GM23338 (cell line): ENCODE measurements at regions not wholly inside any gene's neighbourhood (a gene's known extent, or its start where the extent isn't known, plus 50 kb on each side); places are given as distances from the start of the nearest gene placed in this dataset.

ENCODE experiments used
- CREB1 ChIP-seq: fragments of 250-450 bp; sonication (Bioruptor Pico); IDR thresholded peaks from 2 replicates; pipeline ENCODE4 v1.5.0; 2020; ENCODE audit warnings: low read depth, mild to moderate bottlenecking, moderate library complexity
- EZH2 ChIP-seq: fragments of 200-600 bp; sonication (generic); IDR thresholded peaks from one replicate; pipeline ENCODE4 v1.8.0; 2017; ENCODE audit warnings: antibody characterized with exemption, mild to moderate bottlenecking, low read depth; ENCODE audit not compliant: unreplicated experiment
- EZH2phosphoT487 ChIP-seq: fragments of 200-600 bp; sonication (generic); IDR thresholded peaks from one replicate; pipeline ENCODE4 v1.8.1; 2018; ENCODE audit warnings: antibody characterized with exemption; ENCODE audit not compliant: unreplicated experiment
- JUNB ChIP-seq: IDR thresholded peaks from one replicate; pipeline ENCODE4 v1.6.1; 2016; ENCODE audit warnings: antibody characterized with exemption; ENCODE audit not compliant: unreplicated experiment
- POLR2AphosphoS5 ChIP-seq: IDR thresholded peaks from 2 replicates; pipeline ENCODE4 v1.6.1; 2016; ENCODE audit warnings: antibody characterized with exemption, low read depth
- ZNF114 ChIP-seq: fragments of 250-450 bp; sonication (Bioruptor Pico); IDR thresholded peaks from 2 replicates; pipeline ENCODE4 v1.5.0; 2020; ENCODE audit warnings: mild to moderate bottlenecking, moderate library complexity
- ZNF331 ChIP-seq: fragments of 250-450 bp; sonication (Bioruptor Pico); IDR thresholded peaks from 2 replicates; pipeline ENCODE4 v1.5.0; 2020; ENCODE audit warnings: low read depth, mild to moderate bottlenecking, moderate library complexity
- TF ChIP-seq, protein P1 (sequence below), 2 experiments: fragments of 200-600 bp in 1 of 2; sonication (generic) in 1 of 2; conservative IDR thresholded peaks; 2 replicates each; pipeline versions ENCODE4 v1.5.1 to v1.6.1; 2016 to 2017; ENCODE audit warnings: antibody characterized with exemption in 2 of 2, low read depth in 2 of 2, mild to moderate bottlenecking in 2 of 2, moderate library complexity in 1 of 2
- TF ChIP-seq, protein P2 (sequence below): IDR thresholded peaks from one replicate; pipeline ENCODE4 v1.6.1; 2018; ENCODE audit warnings: antibody characterized with exemption; ENCODE audit not compliant: unreplicated experiment
- TF ChIP-seq, protein P3 (sequence below): IDR thresholded peaks from 2 replicates; pipeline ENCODE4 v1.6.1; 2016; ENCODE audit warnings: antibody characterized with exemption
- TF ChIP-seq, protein P4 (sequence below): fragments of 250-450 bp; sonication (Bioruptor Pico); IDR thresholded peaks from 2 replicates; pipeline ENCODE4 v1.5.0; 2020; ENCODE audit warnings: mild to moderate bottlenecking, moderate library complexity

DNA sequence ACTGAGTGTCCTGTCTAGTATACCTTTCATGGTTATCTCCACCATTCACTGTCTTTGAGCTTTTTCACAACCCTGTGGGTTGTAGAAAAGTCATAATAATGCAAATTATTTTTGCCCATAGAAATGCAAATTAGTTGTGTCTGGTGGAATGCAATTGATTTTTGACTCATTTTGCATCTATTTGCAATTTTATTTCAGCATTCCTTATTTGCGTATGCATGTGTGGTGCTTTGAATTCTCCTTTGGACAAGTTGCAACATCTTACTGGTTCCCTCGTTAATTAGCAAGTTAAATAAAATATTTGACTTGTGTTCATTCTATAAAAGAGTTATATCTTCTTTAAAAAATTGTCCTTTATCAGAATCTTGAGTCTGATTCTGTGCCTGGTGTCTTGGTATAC, 297.3 kb upstream of the CASK start:
- TF ChIP-seq, protein P1, sequence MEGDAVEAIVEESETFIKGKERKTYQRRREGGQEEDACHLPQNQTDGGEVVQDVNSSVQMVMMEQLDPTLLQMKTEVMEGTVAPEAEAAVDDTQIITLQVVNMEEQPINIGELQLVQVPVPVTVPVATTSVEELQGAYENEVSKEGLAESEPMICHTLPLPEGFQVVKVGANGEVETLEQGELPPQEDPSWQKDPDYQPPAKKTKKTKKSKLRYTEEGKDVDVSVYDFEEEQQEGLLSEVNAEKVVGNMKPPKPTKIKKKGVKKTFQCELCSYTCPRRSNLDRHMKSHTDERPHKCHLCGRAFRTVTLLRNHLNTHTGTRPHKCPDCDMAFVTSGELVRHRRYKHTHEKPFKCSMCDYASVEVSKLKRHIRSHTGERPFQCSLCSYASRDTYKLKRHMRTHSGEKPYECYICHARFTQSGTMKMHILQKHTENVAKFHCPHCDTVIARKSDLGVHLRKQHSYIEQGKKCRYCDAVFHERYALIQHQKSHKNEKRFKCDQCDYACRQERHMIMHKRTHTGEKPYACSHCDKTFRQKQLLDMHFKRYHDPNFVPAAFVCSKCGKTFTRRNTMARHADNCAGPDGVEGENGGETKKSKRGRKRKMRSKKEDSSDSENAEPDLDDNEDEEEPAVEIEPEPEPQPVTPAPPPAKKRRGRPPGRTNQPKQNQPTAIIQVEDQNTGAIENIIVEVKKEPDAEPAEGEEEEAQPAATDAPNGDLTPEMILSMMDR (conservative IDR thresholded peaks at IDR 0.05; ENCODE audit: low read depth in 2 of 2): no peak
- TF ChIP-seq ZNF114 (CRISPR knock-in tag): no peak
- no peak for TF ChIP-seq JUNB
- no peak for TF ChIP-seq EZH2
- TF ChIP-seq, protein P2, sequence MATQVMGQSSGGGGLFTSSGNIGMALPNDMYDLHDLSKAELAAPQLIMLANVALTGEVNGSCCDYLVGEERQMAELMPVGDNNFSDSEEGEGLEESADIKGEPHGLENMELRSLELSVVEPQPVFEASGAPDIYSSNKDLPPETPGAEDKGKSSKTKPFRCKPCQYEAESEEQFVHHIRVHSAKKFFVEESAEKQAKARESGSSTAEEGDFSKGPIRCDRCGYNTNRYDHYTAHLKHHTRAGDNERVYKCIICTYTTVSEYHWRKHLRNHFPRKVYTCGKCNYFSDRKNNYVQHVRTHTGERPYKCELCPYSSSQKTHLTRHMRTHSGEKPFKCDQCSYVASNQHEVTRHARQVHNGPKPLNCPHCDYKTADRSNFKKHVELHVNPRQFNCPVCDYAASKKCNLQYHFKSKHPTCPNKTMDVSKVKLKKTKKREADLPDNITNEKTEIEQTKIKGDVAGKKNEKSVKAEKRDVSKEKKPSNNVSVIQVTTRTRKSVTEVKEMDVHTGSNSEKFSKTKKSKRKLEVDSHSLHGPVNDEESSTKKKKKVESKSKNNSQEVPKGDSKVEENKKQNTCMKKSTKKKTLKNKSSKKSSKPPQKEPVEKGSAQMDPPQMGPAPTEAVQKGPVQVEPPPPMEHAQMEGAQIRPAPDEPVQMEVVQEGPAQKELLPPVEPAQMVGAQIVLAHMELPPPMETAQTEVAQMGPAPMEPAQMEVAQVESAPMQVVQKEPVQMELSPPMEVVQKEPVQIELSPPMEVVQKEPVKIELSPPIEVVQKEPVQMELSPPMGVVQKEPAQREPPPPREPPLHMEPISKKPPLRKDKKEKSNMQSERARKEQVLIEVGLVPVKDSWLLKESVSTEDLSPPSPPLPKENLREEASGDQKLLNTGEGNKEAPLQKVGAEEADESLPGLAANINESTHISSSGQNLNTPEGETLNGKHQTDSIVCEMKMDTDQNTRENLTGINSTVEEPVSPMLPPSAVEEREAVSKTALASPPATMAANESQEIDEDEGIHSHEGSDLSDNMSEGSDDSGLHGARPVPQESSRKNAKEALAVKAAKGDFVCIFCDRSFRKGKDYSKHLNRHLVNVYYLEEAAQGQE: no peak
- no peak for TF ChIP-seq POLR2AphosphoS5
- no peak for TF ChIP-seq EZH2phosphoT487
- TF ChIP-seq, protein P3, sequence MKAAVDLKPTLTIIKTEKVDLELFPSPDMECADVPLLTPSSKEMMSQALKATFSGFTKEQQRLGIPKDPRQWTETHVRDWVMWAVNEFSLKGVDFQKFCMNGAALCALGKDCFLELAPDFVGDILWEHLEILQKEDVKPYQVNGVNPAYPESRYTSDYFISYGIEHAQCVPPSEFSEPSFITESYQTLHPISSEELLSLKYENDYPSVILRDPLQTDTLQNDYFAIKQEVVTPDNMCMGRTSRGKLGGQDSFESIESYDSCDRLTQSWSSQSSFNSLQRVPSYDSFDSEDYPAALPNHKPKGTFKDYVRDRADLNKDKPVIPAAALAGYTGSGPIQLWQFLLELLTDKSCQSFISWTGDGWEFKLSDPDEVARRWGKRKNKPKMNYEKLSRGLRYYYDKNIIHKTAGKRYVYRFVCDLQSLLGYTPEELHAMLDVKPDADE: no peak
- TF ChIP-seq CREB1 (CRISPR knock-in tag): no peak
- TF ChIP-seq, protein P4, sequence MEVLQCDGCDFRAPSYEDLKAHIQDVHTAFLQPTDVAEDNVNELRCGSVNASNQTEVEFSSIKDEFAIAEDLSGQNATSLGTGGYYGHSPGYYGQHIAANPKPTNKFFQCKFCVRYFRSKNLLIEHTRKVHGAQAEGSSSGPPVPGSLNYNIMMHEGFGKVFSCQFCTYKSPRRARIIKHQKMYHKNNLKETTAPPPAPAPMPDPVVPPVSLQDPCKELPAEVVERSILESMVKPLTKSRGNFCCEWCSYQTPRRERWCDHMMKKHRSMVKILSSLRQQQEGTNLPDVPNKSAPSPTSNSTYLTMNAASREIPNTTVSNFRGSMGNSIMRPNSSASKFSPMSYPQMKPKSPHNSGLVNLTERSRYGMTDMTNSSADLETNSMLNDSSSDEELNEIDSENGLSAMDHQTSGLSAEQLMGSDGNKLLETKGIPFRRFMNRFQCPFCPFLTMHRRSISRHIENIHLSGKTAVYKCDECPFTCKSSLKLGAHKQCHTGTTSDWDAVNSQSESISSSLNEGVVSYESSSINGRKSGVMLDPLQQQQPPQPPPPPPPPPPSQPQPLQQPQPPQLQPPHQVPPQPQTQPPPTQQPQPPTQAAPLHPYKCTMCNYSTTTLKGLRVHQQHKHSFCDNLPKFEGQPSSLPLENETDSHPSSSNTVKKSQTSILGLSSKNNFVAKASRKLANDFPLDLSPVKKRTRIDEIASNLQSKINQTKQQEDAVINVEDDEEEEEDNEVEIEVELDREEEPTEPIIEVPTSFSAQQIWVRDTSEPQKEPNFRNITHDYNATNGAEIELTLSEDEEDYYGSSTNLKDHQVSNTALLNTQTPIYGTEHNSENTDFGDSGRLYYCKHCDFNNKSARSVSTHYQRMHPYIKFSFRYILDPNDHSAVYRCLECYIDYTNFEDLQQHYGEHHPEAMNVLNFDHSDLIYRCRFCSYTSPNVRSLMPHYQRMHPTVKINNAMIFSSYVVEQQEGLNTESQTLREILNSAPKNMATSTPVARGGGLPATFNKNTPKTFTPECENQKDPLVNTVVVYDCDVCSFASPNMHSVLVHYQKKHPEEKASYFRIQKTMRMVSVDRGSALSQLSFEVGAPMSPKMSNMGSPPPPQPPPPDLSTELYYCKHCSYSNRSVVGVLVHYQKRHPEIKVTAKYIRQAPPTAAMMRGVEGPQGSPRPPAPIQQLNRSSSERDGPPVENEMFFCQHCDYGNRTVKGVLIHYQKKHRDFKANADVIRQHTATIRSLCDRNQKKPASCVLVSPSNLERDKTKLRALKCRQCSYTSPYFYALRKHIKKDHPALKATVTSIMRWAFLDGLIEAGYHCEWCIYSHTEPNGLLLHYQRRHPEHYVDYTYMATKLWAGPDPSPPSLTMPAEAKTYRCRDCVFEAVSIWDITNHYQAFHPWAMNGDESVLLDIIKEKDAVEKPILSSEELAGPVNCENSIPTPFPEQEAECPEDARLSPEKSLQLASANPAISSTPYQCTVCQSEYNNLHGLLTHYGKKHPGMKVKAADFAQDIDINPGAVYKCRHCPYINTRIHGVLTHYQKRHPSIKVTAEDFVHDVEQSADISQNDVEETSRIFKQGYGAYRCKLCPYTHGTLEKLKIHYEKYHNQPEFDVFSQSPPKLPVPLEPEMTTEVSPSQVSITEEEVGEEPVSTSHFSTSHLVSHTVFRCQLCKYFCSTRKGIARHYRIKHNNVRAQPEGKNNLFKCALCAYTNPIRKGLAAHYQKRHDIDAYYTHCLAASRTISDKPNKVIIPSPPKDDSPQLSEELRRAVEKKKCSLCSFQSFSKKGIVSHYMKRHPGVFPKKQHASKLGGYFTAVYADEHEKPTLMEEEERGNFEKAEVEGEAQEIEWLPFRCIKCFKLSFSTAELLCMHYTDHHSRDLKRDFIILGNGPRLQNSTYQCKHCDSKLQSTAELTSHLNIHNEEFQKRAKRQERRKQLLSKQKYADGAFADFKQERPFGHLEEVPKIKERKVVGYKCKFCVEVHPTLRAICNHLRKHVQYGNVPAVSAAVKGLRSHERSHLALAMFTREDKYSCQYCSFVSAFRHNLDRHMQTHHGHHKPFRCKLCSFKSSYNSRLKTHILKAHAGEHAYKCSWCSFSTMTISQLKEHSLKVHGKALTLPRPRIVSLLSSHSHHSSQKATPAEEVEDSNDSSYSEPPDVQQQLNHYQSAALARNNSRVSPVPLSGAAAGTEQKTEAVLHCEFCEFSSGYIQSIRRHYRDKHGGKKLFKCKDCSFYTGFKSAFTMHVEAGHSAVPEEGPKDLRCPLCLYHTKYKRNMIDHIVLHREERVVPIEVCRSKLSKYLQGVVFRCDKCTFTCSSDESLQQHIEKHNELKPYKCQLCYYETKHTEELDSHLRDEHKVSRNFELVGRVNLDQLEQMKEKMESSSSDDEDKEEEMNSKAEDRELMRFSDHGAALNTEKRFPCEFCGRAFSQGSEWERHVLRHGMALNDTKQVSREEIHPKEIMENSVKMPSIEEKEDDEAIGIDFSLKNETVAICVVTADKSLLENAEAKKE (CRISPR knock-in tag): no peak
- TF ChIP-seq ZNF331 (CRISPR knock-in tag): no peak
